ENCODE measurements at regions not wholly inside any gene's neighbourhood (a gene's known extent, or its start where the extent isn't known, plus 50 kb on each side); places are given as distances from the start of the nearest gene placed in this dataset.

DNA sequence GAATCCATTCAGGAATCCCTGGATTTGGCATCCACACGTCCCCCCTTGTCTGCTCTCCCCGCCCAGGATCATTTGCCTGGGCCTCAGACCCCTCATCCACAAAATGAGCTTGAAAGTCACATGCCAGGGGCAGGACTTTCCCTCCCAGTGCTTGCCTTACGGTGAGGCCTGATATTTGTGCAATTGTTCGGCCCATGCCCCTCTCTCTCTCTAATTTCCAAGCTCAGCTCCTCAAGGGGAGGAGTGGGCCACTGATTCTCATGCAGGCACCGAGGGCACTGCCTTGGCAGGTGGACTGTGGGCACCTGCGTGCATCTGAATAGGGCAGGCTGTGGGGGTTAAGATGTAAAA, 267.2 kb upstream of the FOXF1 start:
- Histone ChIP-seq H3K36me3 (ENCODE audit: control insufficient read depth, insufficient read depth, low read length) (no peaks in the 10 kb centered on the region), H3K9me3 (ENCODE audit: control insufficient read depth, low read length) (no peaks in the 10 kb centered on the region), H3K4me1 (ENCODE audit: control insufficient read depth, insufficient read depth, low read length) (no peaks in the 10 kb centered on the region), H3K27ac (ENCODE audit: low read depth, low read length) (no peak overlapping the region), H3K9ac (ENCODE audit: extremely low read depth, low read length, poor library complexity, severe bottlenecking) (no peak overlapping the region), H3K4me3 (ENCODE audit: low read length) (no peak overlapping the region), H3K27me3 (ENCODE audit: control insufficient read depth, insufficient read depth, low read length, poor library complexity, severe bottlenecking) (peaks cover 5% of the 10 kb centered on the region)
- WGBS, 2 experiments (ENCODE audit: insufficient coverage in 1 of 2, insufficient read length in 1 of 2), result 85 to 100% methylated on average over 2 to 6 of the region's 6 CpGs
- peaks cover 17% of the 10 kb centered on the region for H3K27me3 Mint-ChIP-seq (ENCODE audit: insufficient read depth)
- H3K9me3 Mint-ChIP-seq, result peaks cover 6% of the 10 kb centered on the region
- TF ChIP-seq CTCF (conservative IDR thresholded peaks at IDR 0.05), result no peak
- no peak overlapping the region for H3K4me3 Mint-ChIP-seq
- no peaks in the 10 kb centered on the region for H3K36me3 Mint-ChIP-seq (ENCODE audit: low read depth)
- H3K4me1 Mint-ChIP-seq, result no peaks in the 10 kb centered on the region
- no peak overlapping the region for H3K27ac Mint-ChIP-seq
- no peak for DNase-seq

GRCh38 chr16:86243571-86244154, 266.7 kb upstream of the FOXF1 start:
- Mint-ChIP-seq H3K4me1 (no peaks in the 10 kb centered on the region), H3K4me3 (no peak overlapping the region), H3K9me3 (peaks cover 6% of the 10 kb centered on the region), H3K27me3 (ENCODE audit: insufficient read depth) (peaks cover 20% of the 10 kb centered on the region), H3K36me3 (ENCODE audit: low read depth) (no peaks in the 10 kb centered on the region), H3K27ac (no peak overlapping the region)
- 83 to 84% methylated on average over 10 to 15 of the region's 15 CpGs for WGBS, 2 experiments (ENCODE audit: insufficient coverage in 1 of 2, insufficient read length in 1 of 2)
- no peak for DNase-seq
- H3K36me3 ChIP-seq (ENCODE audit: control insufficient read depth, insufficient read depth, low read length), result no peaks in the 10 kb centered on the region
- no peak overlapping the region for H3K4me3 ChIP-seq (ENCODE audit: low read length)
- no peaks in the 10 kb centered on the region for H3K9me3 ChIP-seq (ENCODE audit: control insufficient read depth, low read length)
- TF ChIP-seq CTCF (conservative IDR thresholded peaks at IDR 0.05), result no peak
- H3K9ac ChIP-seq (ENCODE audit: extremely low read depth, low read length, poor library complexity, severe bottlenecking), result no peak overlapping the region
- H3K4me1 ChIP-seq (ENCODE audit: control insufficient read depth, insufficient read depth, low read length), result no peaks in the 10 kb centered on the region
- no peak overlapping the region for H3K27ac ChIP-seq (ENCODE audit: low read depth, low read length)
- H3K27me3 ChIP-seq (ENCODE audit: control insufficient read depth, insufficient read depth, low read length, poor library complexity, severe bottlenecking), result peaks cover 5% of the 10 kb centered on the region

DNA sequence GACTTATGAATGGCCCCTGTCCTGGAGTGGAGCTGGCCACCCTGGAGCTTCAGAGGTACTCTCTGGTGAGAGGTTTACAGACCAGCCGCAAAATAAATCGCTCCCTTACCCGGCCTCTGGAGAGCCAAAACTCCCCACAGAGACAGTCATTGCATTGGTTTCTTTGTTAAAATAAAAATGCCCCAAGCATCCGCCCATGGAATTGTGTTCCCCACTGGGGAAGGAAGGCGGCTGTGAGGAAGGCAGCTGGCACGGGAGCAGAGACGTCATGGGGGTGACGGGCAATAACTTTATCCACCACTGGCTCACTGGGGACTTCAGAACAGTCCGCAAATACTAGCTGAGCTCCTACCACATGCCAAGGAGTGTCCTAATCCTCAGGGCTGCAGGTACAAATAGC, 266.2 kb upstream of the FOXF1 start:
- no peaks in the 10 kb centered on the region for H3K4me1 ChIP-seq (ENCODE audit: control insufficient read depth, insufficient read depth, low read length)
- H3K9ac ChIP-seq (ENCODE audit: extremely low read depth, low read length, poor library complexity, severe bottlenecking), result no peak overlapping the region
- no peak overlapping the region for H3K27ac ChIP-seq (ENCODE audit: low read depth, low read length)
- Mint-ChIP-seq H3K36me3 (ENCODE audit: low read depth) (no peaks in the 10 kb centered on the region), H3K27me3 (ENCODE audit: insufficient read depth) (peaks cover 22% of the 10 kb centered on the region), H3K9me3 (peaks cover 6% of the 10 kb centered on the region), H3K4me3 (no peak overlapping the region), H3K27ac (no peak overlapping the region), H3K4me1 (no peaks in the 10 kb centered on the region)
- H3K36me3 ChIP-seq (ENCODE audit: control insufficient read depth, insufficient read depth, low read length), result no peaks in the 10 kb centered on the region
- H3K9me3 ChIP-seq (ENCODE audit: control insufficient read depth, low read length), result no peaks in the 10 kb centered on the region
- TF ChIP-seq CTCF (conservative IDR thresholded peaks at IDR 0.05), result no peak
- peaks cover 5% of the 10 kb centered on the region for H3K27me3 ChIP-seq (ENCODE audit: control insufficient read depth, insufficient read depth, low read length, poor library complexity, severe bottlenecking)
- H3K4me3 ChIP-seq (ENCODE audit: low read length), result no peak overlapping the region
- DNase-seq, result no peak
- 63 to 87% methylated on average over 2 to 9 of the region's 9 CpGs for WGBS, 2 experiments (ENCODE audit: insufficient coverage in 1 of 2, insufficient read length in 1 of 2)

Measured in endodermal cell (in vitro differentiated cells).